ENCODE measurements at regions not wholly inside any gene's neighbourhood (a gene's known extent, or its start where the extent isn't known, plus 50 kb on each side); places are given as distances from the start of the nearest gene placed in this dataset.

DNA sequence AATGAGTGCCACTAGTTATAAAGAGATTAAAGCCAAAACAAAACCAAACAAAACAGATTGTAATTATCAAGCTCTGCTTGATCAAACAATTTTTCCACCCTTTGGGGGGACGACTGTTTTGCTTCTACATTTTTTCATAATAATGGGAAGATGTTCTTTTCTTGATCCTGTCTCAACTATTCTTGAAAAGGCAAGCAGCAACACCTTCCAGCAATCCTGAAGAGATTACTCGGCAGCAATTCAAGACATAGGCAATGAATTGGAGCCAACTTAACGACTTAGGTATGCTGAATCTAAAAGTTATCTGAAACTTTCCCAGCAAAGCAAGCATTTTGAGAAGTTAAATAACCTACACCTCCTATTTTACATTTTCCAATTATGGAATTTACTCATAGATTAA is 69.9 kb upstream of the SLC38A4 start:
- no peak overlapping the region for H3K4me3 Mint-ChIP-seq
- intact Hi-C loops (cut with micrococcal nuclease): no loop called here
- Histone ChIP-seq H3K9me3 (ENCODE audit: control insufficient read depth, insufficient read depth, low read length) (no peaks in the 10 kb centered on the region), H3K4me3 (ENCODE audit: low read length) (no peak overlapping the region), H3K4me1 (ENCODE audit: control insufficient read depth, insufficient read depth, low read length) (no peaks in the 10 kb centered on the region), H3K27me3 (ENCODE audit: control insufficient read depth, insufficient read depth, low read length) (peaks cover 10% of the 10 kb centered on the region), H3K27ac (ENCODE audit: low read length) (no peak overlapping the region), H3K36me3 (ENCODE audit: control insufficient read depth, insufficient read depth, low read length) (no peaks in the 10 kb centered on the region)
- H3K9me3 Mint-ChIP-seq: peaks cover 0 to 2% of the 10 kb centered on the region in 2 donors
- H3K27ac Mint-ChIP-seq: no peak overlapping the region
- TF ChIP-seq, protein P1, sequence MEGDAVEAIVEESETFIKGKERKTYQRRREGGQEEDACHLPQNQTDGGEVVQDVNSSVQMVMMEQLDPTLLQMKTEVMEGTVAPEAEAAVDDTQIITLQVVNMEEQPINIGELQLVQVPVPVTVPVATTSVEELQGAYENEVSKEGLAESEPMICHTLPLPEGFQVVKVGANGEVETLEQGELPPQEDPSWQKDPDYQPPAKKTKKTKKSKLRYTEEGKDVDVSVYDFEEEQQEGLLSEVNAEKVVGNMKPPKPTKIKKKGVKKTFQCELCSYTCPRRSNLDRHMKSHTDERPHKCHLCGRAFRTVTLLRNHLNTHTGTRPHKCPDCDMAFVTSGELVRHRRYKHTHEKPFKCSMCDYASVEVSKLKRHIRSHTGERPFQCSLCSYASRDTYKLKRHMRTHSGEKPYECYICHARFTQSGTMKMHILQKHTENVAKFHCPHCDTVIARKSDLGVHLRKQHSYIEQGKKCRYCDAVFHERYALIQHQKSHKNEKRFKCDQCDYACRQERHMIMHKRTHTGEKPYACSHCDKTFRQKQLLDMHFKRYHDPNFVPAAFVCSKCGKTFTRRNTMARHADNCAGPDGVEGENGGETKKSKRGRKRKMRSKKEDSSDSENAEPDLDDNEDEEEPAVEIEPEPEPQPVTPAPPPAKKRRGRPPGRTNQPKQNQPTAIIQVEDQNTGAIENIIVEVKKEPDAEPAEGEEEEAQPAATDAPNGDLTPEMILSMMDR (IDR thresholded peaks at IDR 0.05): no peak
- H3K36me3 Mint-ChIP-seq: peaks cover 8% of the 10 kb centered on the region
- peaks cover 27 to 56% of the 10 kb centered on the region in 2 donors for H3K27me3 Mint-ChIP-seq (ENCODE audit: low read depth in 2 of 2)
- 91% methylated on average over 2 of the region's 3 CpGs for WGBS (ENCODE audit: insufficient coverage)
- ATAC-seq: no peak
- DNase-seq: no peak
- H3K4me1 Mint-ChIP-seq: peaks cover 9 to 18% of the 10 kb centered on the region in 2 donors

DNA sequence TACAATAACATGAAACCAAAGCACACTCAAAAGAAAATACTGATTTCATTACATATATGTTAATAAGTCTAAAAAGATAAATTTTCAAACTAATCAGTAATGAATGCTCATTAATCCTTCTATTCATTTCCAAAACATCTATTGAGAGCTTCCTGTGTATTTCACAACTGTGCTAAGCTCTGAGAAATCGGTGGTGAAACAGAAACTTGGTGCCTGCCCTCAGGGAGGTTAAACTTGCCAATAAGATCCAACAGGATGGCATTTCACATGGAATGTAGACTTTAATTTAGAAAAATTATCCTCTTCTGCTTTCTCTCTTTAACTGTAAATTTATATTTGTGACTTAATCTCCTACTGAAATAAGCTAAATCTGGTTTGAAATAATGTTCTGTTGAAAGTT is 70.9 kb upstream of the SLC38A4 start:
- ATAC-seq (no peak), DNase-seq (no peak)
- H3K36me3 ChIP-seq (ENCODE audit: control insufficient read depth, insufficient read depth, low read length): no peaks in the 10 kb centered on the region
- H3K27ac ChIP-seq (ENCODE audit: low read length): no peak overlapping the region
- no peak overlapping the region for H3K4me3 ChIP-seq (ENCODE audit: low read length)
- no peak overlapping the region for H3K27ac Mint-ChIP-seq
- no peaks in the 10 kb centered on the region for H3K4me1 ChIP-seq (ENCODE audit: control insufficient read depth, insufficient read depth, low read length)
- peaks cover 27 to 55% of the 10 kb centered on the region in 2 donors for H3K27me3 Mint-ChIP-seq (ENCODE audit: low read depth in 2 of 2)
- intact Hi-C loops (cut with micrococcal nuclease): no loop called here
- H3K36me3 Mint-ChIP-seq: peaks cover 8% of the 10 kb centered on the region
- H3K27me3 ChIP-seq (ENCODE audit: control insufficient read depth, insufficient read depth, low read length): peaks cover 10% of the 10 kb centered on the region
- H3K9me3 Mint-ChIP-seq: peaks cover 0 to 2% of the 10 kb centered on the region in 2 donors
- no peaks in the 10 kb centered on the region for H3K9me3 ChIP-seq (ENCODE audit: control insufficient read depth, insufficient read depth, low read length)
- TF ChIP-seq, protein P1 (IDR thresholded peaks at IDR 0.05): no peak
- H3K4me3 Mint-ChIP-seq: no peak overlapping the region
- H3K4me1 Mint-ChIP-seq: peaks cover 12 to 22% of the 10 kb centered on the region in 2 donors
- 0% methylated on average over 1 of the region's 1 CpG for WGBS (ENCODE audit: insufficient coverage)

DNA sequence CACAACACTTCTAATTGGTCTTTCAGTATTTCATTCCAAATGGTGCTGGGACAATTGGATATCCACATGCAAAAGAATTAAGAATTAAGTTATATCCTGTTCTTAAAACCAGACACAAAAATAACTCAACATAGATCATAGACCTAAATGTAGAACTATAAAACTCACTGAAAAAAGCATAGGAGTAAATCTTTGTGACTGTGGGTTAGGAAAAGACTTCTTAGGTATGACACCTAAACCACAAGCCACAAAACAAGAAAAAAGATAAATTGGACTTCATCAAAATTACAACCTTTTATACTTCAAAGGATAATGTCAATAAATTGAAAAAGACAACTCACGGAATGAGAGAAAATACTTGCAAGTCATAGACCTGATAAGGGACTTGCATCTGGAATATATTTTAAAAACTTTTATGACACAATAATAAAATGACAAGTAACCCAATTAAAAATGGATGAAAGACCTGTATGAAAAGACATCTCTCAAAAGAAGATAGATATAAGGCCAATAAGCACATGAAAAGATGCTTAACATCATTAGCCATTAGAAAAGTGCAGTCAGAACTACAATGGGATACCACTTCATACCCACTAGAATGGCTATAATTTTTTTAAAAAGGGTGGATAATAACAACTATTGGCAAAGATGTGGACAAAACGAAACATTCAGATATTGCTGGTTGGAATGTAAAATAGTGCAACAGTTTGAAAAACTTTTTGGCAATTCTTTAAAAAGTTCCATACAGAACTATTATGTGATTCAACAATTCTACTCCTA is 72.5 kb upstream of the SLC38A4 start:
- peaks cover 0 to 2% of the 10 kb centered on the region in 2 donors for H3K9me3 Mint-ChIP-seq
- ATAC-seq (no peak), DNase-seq (no peak)
- H3K4me1 ChIP-seq (ENCODE audit: control insufficient read depth, insufficient read depth, low read length): no peaks in the 10 kb centered on the region
- H3K4me3 ChIP-seq (ENCODE audit: low read length): no peak overlapping the region
- peaks cover 8% of the 10 kb centered on the region for H3K36me3 Mint-ChIP-seq
- peaks cover 17 to 44% of the 10 kb centered on the region in 2 donors for H3K27me3 Mint-ChIP-seq (ENCODE audit: low read depth in 2 of 2)
- no CpG with 5 or more reads among the region's 2 CpGs for WGBS (ENCODE audit: insufficient coverage)
- H3K9me3 ChIP-seq (ENCODE audit: control insufficient read depth, insufficient read depth, low read length): no peaks in the 10 kb centered on the region
- H3K4me1 Mint-ChIP-seq: peaks cover 12 to 22% of the 10 kb centered on the region in 2 donors
- intact Hi-C loops (cut with micrococcal nuclease): no loop called here
- no peak overlapping the region for H3K4me3 Mint-ChIP-seq
- no peaks in the 10 kb centered on the region for H3K36me3 ChIP-seq (ENCODE audit: control insufficient read depth, insufficient read depth, low read length)
- TF ChIP-seq, protein P1 (IDR thresholded peaks at IDR 0.05): no peak
- H3K27me3 ChIP-seq (ENCODE audit: control insufficient read depth, insufficient read depth, low read length): peaks cover 7% of the 10 kb centered on the region
- no peak overlapping the region for H3K27ac ChIP-seq (ENCODE audit: low read length)
- no peak overlapping the region for H3K27ac Mint-ChIP-seq

DNA sequence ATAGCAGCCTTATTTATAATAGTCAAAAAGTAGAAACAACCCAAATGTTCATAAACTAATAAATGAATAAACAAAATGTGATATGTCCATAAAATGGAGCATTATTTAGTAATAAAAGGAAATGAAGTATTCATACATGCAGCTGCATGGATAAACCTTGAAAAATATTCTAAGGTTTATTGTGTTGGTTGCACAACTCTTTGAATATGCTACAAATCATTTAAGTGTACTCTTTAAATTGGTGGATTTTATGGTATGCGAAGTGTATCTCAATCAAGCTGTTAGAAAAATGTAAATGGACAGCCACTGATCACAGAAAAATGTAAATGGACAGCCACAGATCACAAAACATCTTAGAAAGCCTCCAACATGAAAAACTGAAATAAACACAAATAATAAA is 73.2 kb upstream of the SLC38A4 start:
- Mint-ChIP-seq H3K4me3 (no peak overlapping the region), H3K36me3 (peaks cover 8% of the 10 kb centered on the region), H3K27ac (no peak overlapping the region), H3K4me1 (peaks cover 12 to 22% of the 10 kb centered on the region in 2 donors), H3K9me3 (peaks cover 0 to 2% of the 10 kb centered on the region in 2 donors), H3K27me3 (ENCODE audit: low read depth in 2 of 2) (peaks cover 12 to 38% of the 10 kb centered on the region in 2 donors)
- intact Hi-C loops (cut with micrococcal nuclease): no loop called here
- no peak for ATAC-seq
- TF ChIP-seq, protein P1 (IDR thresholded peaks at IDR 0.05): no peak
- Histone ChIP-seq H3K27me3 (ENCODE audit: control insufficient read depth, insufficient read depth, low read length) (peaks cover 4% of the 10 kb centered on the region), H3K4me1 (ENCODE audit: control insufficient read depth, insufficient read depth, low read length) (no peaks in the 10 kb centered on the region), H3K4me3 (ENCODE audit: low read length) (no peak overlapping the region), H3K36me3 (ENCODE audit: control insufficient read depth, insufficient read depth, low read length) (no peaks in the 10 kb centered on the region), H3K27ac (ENCODE audit: low read length) (no peak overlapping the region), H3K9me3 (ENCODE audit: control insufficient read depth, insufficient read depth, low read length) (no peaks in the 10 kb centered on the region)
- DNase-seq: no peak
- WGBS (ENCODE audit: insufficient coverage): no CpG with 5 or more reads among the region's 1 CpG

Data from natural killer cell (primary cell).